GM21390 (cell line): ENCODE measurements at regions not wholly inside any gene's neighbourhood (a gene's known extent, or its start where the extent isn't known, plus 50 kb on each side); places are given as distances from the start of the nearest gene placed in this dataset.
"Not testable (repeated sequence)": the region's sequence is repeated elsewhere in the genome, so short reads cannot be mapped to it uniquely, and the experiment has no call there.

Source experiments
- ATAC-seq: cut with Tn5 transposase; IDR thresholded peaks from one replicate; pipeline ENCODE4 v1.9.1; 2021; ENCODE audit not compliant: unreplicated experiment

- ATAC-seq = no peak
Measured at GRCh38 chr1:58836408-58836807, 52.6 kb upstream of the JUN start.

DNA sequence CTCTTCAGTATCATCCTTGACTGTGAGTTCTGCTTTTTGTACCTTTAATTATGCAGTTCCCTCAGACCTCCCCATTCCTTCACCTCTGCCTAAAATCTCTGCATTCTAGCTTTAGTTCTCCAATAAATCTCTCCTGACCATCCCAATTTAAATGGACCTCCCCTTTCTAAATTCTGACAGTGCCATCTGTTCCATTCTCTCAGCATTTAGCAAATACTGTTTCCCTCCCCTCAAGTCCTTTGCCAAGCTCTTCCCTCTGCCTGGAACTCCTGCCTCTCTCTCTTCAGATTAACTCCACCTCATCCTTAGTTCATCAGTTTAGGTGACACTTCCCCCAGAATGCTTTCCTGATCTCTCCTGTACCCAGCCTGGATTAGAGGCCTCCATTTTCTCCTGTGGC lies 54.0 kb upstream of the JUN start:
- no peak for ATAC-seq

DNA sequence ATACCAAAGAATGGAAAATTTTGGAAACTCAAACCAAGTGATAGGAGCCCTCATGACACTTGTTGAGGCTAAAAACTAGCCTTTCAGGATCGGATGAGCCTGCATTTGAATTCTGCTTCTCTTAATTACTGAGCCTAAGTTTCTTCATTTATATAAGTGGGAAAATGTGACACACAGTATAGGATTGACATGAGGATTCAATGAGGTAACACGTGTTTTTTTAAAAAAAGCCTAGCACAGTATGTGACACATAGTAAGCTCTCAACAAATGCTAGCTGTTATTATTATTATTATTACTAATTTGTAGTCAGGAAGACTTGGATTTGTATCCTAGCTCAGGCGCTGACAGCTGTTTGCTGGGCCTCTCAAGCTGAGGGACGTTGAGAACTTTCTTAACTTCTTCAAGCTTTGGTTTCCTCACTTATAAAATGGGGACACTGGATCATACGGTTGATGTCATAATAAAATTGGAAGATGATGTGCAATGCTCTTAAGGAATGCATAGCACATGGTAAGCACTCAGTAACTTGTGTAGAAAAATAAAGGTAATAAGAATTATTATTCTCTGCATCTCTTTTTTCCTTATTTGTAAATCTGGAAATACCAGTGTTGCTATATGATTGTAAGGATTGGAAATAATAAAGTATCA lies 55.4 kb upstream of the JUN start:
- ATAC-seq = no peak

DNA sequence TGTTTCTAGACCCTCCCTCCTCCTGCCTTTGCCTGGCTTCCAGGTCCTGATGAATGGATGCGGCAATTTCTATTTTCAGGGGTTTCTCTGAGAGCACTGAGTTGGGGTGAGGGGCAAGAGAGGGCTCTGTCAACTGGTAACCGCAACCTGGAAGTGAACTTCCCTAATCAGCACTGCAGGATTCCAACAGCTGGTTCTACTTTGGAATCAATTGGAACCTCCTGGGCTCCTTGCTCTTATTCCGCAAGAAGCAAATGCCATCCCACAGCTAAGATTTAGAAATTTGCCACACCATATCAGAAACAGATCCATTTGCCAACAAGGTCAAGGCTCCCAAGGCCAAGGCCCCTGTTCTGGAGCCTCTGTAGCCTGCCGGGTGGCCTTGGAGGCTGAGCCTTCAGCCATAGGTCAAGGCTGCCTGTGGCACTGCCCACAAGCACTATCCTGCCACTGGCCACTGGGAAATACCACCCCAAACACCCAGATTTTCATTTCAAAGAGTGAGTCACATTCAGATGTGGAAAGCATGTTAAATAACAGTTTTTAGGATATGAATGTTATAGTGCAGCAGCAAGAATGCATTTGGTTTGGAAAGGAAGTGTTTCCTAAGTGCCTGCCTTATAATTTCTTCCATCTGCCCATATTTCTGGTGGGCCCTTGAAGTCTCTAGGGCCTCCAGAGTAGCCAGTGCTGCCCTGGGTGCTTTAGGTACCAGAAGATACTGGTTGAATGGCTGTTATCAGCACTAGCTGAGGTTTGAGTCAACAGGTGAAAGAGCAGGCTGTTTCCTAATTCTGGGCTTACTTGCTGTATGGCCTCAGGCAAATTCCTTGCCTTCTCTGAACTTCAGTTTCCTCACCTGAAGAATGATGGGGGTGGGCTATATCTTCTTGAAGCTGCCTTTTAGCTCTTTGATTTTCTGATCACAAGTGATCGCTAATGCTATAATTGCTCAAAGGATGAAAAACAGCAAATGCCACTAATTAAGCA lies 56.3 kb upstream of the JUN start:
- no peak for ATAC-seq

GRCh38 chr1:58841455-58841854 lies 57.6 kb upstream of the JUN start:
- no peak for ATAC-seq

- ATAC-seq = no peak
Measured at GRCh38 chr1:58842941-58843340, 59.1 kb upstream of the JUN start.

GRCh38 chr1:58844176-58844575 lies 60.3 kb upstream of the JUN start:
- ATAC-seq = no peak

- no peak for ATAC-seq
Measured at GRCh38 chr1:58845942-58846341, 62.1 kb upstream of the JUN start.

GRCh38 chr1:58848818-58849411 lies 65.1 kb upstream of the JUN start:
- ATAC-seq = no peak

DNA sequence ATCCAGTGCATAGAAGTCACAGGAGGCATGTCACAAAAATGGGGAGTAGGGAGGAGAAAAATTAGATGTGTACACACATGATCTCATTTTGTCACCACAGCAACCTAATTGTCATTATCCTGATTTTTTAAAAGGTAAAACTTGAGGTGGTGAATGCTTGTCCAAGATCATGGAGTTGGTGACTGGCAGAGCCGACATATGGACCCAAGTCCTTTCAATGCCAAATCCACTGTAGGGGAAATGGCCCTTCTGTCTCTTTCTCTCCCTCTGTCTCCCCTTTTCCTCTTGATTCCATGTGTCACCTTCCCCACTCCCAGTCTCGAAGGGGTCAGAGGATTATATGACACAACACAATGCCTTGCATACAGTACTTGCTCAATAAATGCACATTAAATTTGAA lies 65.7 kb upstream of the JUN start:
- ATAC-seq = no peak

- ATAC-seq = no peak
Measured at GRCh38 chr1:58850636-58851035, 66.8 kb upstream of the JUN start.

- ATAC-seq = no peak
Measured at GRCh38 chr1:58852731-58853485, 69.1 kb upstream of the JUN start.

DNA sequence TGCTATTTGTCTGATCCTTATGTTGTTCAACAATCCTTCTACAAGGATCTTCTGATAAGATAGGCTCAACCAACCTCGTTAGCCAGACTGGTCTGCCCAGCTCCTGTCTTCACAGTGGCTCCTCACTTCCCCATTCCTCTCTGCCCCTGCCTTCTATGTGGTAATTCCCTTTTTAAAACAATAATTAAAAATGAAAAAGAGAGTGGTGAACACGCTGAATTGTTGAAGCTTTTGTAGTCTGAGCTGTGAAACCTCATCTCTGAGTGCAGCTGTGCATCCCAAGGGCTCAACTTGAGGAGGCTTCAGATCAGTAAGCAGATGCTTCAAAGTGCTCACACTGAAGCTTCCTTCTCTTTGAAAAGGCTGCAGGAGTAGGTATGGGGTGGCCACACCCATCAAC lies 70.7 kb upstream of the JUN start:
- peak; percentile 34 for ATAC-seq

DNA sequence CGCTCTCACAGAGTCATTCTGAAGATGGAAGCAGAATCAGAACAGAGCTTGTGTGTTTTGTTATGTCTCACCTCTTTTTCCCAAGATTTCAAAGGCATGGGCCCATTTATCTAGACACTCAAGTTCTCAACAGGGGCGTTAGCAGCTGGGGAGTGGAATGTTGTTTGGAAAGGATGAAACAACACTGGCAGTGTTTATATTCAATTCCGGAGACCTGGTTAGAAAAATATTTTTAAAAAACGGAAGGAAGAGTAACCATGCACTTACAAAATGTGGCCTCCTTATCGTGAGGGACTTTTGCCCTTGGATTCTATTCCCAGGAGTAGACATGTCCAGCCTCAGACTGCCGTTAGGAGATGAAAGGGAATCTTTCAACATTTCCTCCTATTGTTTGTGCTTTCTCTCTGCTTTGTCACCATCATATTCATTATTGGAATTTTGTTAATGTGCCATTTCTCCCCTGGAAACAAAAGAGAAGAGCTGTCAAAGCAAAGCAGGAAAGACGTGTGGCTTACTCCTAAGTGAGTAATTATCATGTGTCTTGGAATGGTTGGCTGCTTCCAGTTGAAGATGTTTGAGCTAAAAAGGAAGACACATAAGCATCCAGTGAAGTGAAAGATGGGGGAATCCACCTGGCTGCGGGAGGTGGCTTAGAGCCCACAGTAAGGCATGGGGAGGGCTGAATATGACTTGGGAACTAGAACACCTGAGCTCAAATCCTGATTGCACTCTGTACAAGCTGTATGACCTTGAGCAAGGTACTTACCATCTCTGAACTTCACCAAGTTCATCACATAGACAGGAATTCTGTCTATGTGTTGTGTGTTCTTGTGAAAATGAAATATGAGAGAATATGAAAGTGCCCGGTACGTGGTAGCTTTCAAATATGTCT lies 71.7 kb upstream of the JUN start:
- no peak for ATAC-seq

- not testable (repeated sequence) for ATAC-seq
Measured at GRCh38 chr1:58856281-58856680, 72.4 kb upstream of the JUN start.

DNA sequence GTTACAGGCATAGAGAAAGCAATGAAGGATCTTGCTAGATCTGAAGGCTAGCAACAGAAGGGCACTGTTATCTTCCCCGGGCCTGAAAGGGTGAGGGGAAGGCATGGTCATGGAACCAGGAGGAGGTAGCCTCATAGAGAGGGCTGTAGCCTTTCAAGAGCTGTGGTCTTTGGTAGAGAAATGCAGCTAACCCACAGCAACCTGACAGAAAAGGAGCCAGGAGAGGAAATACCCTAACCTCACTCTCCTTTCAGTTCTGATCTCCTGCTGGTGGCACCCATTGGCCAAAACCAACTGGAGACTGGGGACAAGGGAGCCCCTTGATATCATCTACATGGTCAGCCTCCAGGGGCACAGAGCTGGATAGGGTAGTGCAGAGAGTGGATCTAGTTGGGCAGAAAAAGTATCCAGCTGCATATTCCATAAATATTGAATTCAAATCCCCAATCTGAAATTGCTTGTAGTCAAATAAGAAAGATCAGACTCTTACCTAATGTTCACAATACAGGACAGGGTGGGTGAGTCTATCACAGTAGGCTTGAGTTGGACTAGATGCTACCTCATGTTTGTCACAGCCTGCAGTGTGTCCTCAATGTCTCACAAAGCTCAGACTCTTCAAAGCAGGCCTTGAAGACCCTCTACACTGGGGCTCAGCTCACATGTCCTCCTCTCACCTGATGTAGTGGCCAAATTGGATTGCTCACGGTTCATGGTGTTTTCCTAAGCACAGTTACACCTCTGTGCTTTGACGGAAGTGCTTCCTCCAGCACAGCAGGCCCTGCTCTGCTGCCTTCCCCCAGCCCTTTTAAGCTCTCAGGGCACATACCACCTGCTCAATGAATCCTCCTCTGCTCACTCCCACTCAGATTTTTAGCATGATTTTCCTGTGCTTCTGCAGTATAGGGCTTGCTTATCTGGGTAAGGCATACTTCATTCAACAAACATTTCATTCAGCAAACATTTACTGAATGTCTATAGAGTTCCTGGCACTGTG lies 74.1 kb upstream of the JUN start:
- peak; percentile 81 for ATAC-seq

DNA sequence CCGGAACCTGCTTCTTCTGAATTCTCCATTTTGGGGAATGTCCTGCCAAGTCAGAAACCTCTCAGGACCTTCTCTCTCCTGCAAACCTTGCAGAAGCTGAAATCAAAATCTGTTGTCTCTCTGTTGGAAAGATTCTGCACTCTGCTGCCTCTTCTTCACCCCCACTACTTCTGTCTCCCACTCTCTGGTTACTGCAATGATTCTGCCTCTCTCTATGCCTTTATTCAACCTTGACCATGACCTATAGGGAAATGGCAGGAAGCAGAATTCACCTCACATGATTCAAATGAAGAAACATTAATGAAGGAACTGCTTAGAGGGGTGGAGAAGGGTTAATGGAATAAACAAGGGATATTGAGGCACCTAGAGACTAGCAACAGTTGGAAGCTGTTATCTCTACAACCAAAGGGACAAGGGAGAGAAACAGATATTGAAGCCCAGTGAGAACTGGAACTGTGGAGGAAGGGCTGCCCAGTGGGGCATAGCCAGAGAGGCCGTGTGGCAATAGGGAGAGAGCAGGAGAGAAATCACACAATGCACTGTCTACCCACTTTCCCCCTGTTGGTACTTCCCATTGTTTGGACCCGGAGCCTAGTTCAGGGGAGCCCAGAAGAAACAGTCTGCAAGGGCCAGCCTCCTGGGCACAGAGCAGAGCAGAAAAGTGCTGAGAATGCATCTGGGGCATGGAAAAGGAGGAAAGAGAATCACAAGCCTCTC lies 76.1 kb upstream of the JUN start:
- ATAC-seq = no peak

- ATAC-seq = no peak
Measured at GRCh38 chr1:58861076-58861475, 77.2 kb upstream of the JUN start.
